Left lung (tissue), 4 donors: ENCODE measurements at regions not wholly inside any gene's neighbourhood (a gene's known extent, or its start where the extent isn't known, plus 50 kb on each side); places are given as distances from the start of the nearest gene placed in this dataset.

Experiments used
- ATAC-seq: fragments of 200-7000 bp; cut with Tn5 transposase; one replicate; pipeline ENCODE4 v1.9.1; 2020; ENCODE audit warnings: moderate library complexity
- DNase-seq, 4 donors: peaks; one replicate each; pipeline ENCODE4 v3.0.0-alpha.2; 2013 to 2020
- H3K27ac ChIP-seq, 2 donors: fragments of 200-600 bp; sonication (generic) in 1 of 2; one replicate each; pipeline versions ENCODE4 v1.5.0 to v1.8.0; 2020 to 2021
- H3K27me3 ChIP-seq, 2 donors: fragments of 200-600 bp; sonication (generic) in 1 of 2; one replicate each; pipeline versions ENCODE4 v1.5.0 to v1.8.0; 2020 to 2021
- H3K36me3 ChIP-seq, 2 donors: fragments of 200-600 bp; sonication (generic) in 1 of 2; one replicate each; pipeline versions ENCODE4 v1.5.0 to v1.8.0; 2020 to 2021
- H3K4me1 ChIP-seq, 2 donors: fragments of 200-600 bp; one replicate each; pipeline ENCODE4 v1.8.0; 2021
- H3K4me3 ChIP-seq, 2 donors: fragments of 200-600 bp; sonication (generic) in 1 of 2; one replicate each; pipeline versions ENCODE4 v1.5.0 to v1.8.0; 2020 to 2021; ENCODE audit warnings: mild to moderate bottlenecking in 1 of 2
- H3K9me3 ChIP-seq, 2 donors: fragments of 200-600 bp; sonication (generic) in 1 of 2; one replicate each; pipeline versions ENCODE4 v1.5.0 to v1.8.0; 2020 to 2021
- CTCF ChIP-seq, 2 donors: fragments of 200-600 bp; sonication (generic) in 1 of 2; IDR thresholded peaks; one replicate each; pipeline versions ENCODE4 v1.5.0 to v1.8.0; 2021; ENCODE audit warnings: antibody characterized with exemption in 2 of 2
- intact Hi-C, 2 donors: fragments of 100-400 bp; cut with DNase I; formaldehyde crosslinking; loops; one replicate each; pipeline versions ENCODE4 v1.11.2 to v1.14.2; 2022
- donor health status: DM: no; HTN: yes; CAD: no.
- donor health status: DM: no; HTN: no; CAD: no.

GRCh38 chr2:183984871-183985270 is 613.5 kb upstream of the ZNF804A start:
- no peak for DNase-seq
- Histone ChIP-seq H3K36me3 (no peaks in the 10 kb centered on the region), H3K27me3 (no peaks in the 10 kb centered on the region), H3K4me3 (no peak overlapping the region), H3K4me1 (no peaks in the 10 kb centered on the region), H3K27ac (no peak overlapping the region), H3K9me3 (peaks cover 0 to 10% of the 10 kb centered on the region in 2 donors)
- no peak for ATAC-seq
- no peak for TF ChIP-seq CTCF (IDR thresholded peaks at IDR 0.05)
- intact Hi-C loops, result no loop called here

GRCh38 chr2:183991968-183992367 is 606.4 kb upstream of the ZNF804A start:
- Histone ChIP-seq H3K27ac (no peak overlapping the region), H3K9me3 (peaks cover 0 to 5% of the 10 kb centered on the region in 2 donors), H3K4me1 (no peaks in the 10 kb centered on the region), H3K36me3 (no peaks in the 10 kb centered on the region), H3K27me3 (no peaks in the 10 kb centered on the region), H3K4me3 (no peak overlapping the region)
- no peak for TF ChIP-seq CTCF (IDR thresholded peaks at IDR 0.05)
- DNase-seq (no peak), ATAC-seq (no peak)
- intact Hi-C loops, result no loop called here

GRCh38 chr2:183993052-183993451 is 605.3 kb upstream of the ZNF804A start:
- no peak for ATAC-seq
- intact Hi-C loops, result no loop called here
- H3K27me3 ChIP-seq, result no peaks in the 10 kb centered on the region
- peaks cover 0 to 2% of the 10 kb centered on the region in 2 donors for H3K9me3 ChIP-seq
- TF ChIP-seq CTCF (IDR thresholded peaks at IDR 0.05), result no peak
- no peak overlapping the region for H3K4me3 ChIP-seq
- H3K4me1 ChIP-seq, result no peaks in the 10 kb centered on the region
- DNase-seq, result no peak
- no peaks in the 10 kb centered on the region for H3K36me3 ChIP-seq
- H3K27ac ChIP-seq, result no peak overlapping the region

- H3K27me3 ChIP-seq, result no peaks in the 10 kb centered on the region
- no peaks in the 10 kb centered on the region for H3K9me3 ChIP-seq
- no peaks in the 10 kb centered on the region for H3K4me1 ChIP-seq
- no peak for TF ChIP-seq CTCF (IDR thresholded peaks at IDR 0.05)
- H3K36me3 ChIP-seq, result no peaks in the 10 kb centered on the region
- no peak for DNase-seq
- no peak overlapping the region for H3K4me3 ChIP-seq
- ATAC-seq, result no peak
- no peak overlapping the region for H3K27ac ChIP-seq
- intact Hi-C loops, result no loop called here
Measured at GRCh38 chr2:183995632-183996031, 602.7 kb upstream of the ZNF804A start.

GRCh38 chr2:183996825-183997793 is 601.2 kb upstream of the ZNF804A start:
- no peak for ATAC-seq
- peak in 2 of 4 donors; percentile 8 to 30 for DNase-seq
- intact Hi-C loops, result no loop called here
- Histone ChIP-seq H3K27ac (no peak overlapping the region), H3K27me3 (no peaks in the 10 kb centered on the region), H3K4me3 (no peak overlapping the region), H3K36me3 (no peaks in the 10 kb centered on the region), H3K4me1 (no peaks in the 10 kb centered on the region), H3K9me3 (no peaks in the 10 kb centered on the region)
- TF ChIP-seq CTCF (IDR thresholded peaks at IDR 0.05), result no peak
